Common myeloid progenitor, CD34-positive (primary cell): ENCODE measurements at regions not wholly inside any gene's neighbourhood (a gene's known extent, or its start where the extent isn't known, plus 50 kb on each side); places are given as distances from the start of the nearest gene placed in this dataset.

ENCODE experiments used
- CTCF ChIA-PET: fragments of 350-600 bp; sonication (Branson Sonifier 250); formaldehyde crosslinking; loops from one replicate; lab custom pipeline; 2021; ENCODE audit warnings: antibody characterized with exemption; lab: Charles Lee
- POLR2A ChIA-PET: fragments of 350-600 bp; sonication (Branson Sonifier 250); formaldehyde crosslinking; loops from one replicate; lab custom pipeline; 2021; ENCODE audit warnings: antibody characterized with exemption; lab: Charles Lee
- DNase-seq, 3 donors: peaks; one replicate each; pipeline versions ENCODE4 v3.0.0 to v3.0.0-alpha.2; 2013
- H3K27ac ChIP-seq, 2 experiments: 1 replicate in 1 of 2; 2 replicates in 1 of 2; pipeline ENCODE4 v1.7.0; 2013; ENCODE audit warnings: inconsistent platforms in 2 of 2, low read length in 2 of 2, mild to moderate bottlenecking in 2 of 2, low read depth in 1 of 2, moderate library complexity in 1 of 2; ENCODE audit not compliant: severe bottlenecking in 2 of 2, insufficient read depth in 1 of 2, poor library complexity in 1 of 2
- H3K27me3 ChIP-seq, 5 experiments: replicated peaks in 2 of 5; 1 replicate in 3 of 5; 2 replicates in 2 of 5; pipeline versions ENCODE4 v1.6.1 to v1.7.0; 2013; ENCODE audit warnings: low read length in 4 of 5, mild to moderate bottlenecking in 2 of 5, moderate library complexity in 2 of 5, inconsistent platforms in 1 of 5; ENCODE audit not compliant: insufficient read depth in 5 of 5, control insufficient read depth in 4 of 5
- H3K36me3 ChIP-seq, 4 experiments: 1 replicate in 2 of 4; 2 replicates in 2 of 4; pipeline versions ENCODE4 v1.6.1 to v1.7.0; 2013; ENCODE audit warnings: low read length in 3 of 4, control low read depth in 1 of 4, mild to moderate bottlenecking in 1 of 4; ENCODE audit not compliant: control insufficient read depth in 4 of 4, insufficient read depth in 4 of 4
- H3K4me1 ChIP-seq, 4 experiments: 1 replicate in 3 of 4; 2 replicates in 1 of 4; pipeline versions ENCODE4 v1.6.1 to v1.7.1; 2013; ENCODE audit warnings: low read length in 3 of 4, mild to moderate bottlenecking in 3 of 4, control low read depth in 1 of 4, inconsistent platforms in 1 of 4, moderate library complexity in 1 of 4; ENCODE audit not compliant: control insufficient read depth in 4 of 4, insufficient read depth in 4 of 4; ENCODE audit errors: control extremely low read depth in 1 of 4
- H3K4me3 ChIP-seq, 7 experiments: 1 replicate in 4 of 7; 2 replicates in 3 of 7; pipeline versions ENCODE4 v1.5.1 to v1.7.0; 2013; ENCODE audit warnings: mild to moderate bottlenecking in 7 of 7, low read length in 6 of 7, moderate library complexity in 6 of 7, inconsistent platforms in 2 of 7, low read depth in 2 of 7, control low read depth in 1 of 7; ENCODE audit not compliant: insufficient read depth in 4 of 7, control insufficient read depth in 1 of 7; ENCODE audit errors: extremely low read depth in 1 of 7
- H3K9me3 ChIP-seq, 5 experiments: 1 replicate in 4 of 5; 2 replicates in 1 of 5; pipeline versions ENCODE4 v1.6.1 to v1.7.1; 2013; ENCODE audit warnings: low read length in 4 of 5, mild to moderate bottlenecking in 2 of 5, inconsistent platforms in 1 of 5, low read depth in 1 of 5, moderate library complexity in 1 of 5; ENCODE audit not compliant: control insufficient read depth in 4 of 5, insufficient read depth in 2 of 5; ENCODE audit errors: control extremely low read depth in 1 of 5
- WGBS: methylation state at CpG from one replicate; pipeline ENCODE4 v1.1.5; 2013; ENCODE audit not compliant: insufficient coverage; 5-methylcytosine and 5-hydroxymethylcytosine counted together

- H3K36me3 ChIP-seq: no peaks in the 10 kb centered on the region
- POLR2A ChIA-PET: no interaction called here
- CTCF ChIA-PET: no interaction called here
- H3K27me3 ChIP-seq: no peaks in the 10 kb centered on the region
- H3K9me3 ChIP-seq: peaks cover 2 to 12% (median 5%) of the 10 kb centered on the region in 5 experiments
- WGBS: no CpG with 5 or more reads among the region's 1 CpG
- no peak overlapping the region for H3K4me3 ChIP-seq
- H3K4me1 ChIP-seq: no peaks in the 10 kb centered on the region
- no peak overlapping the region for H3K27ac ChIP-seq
- DNase-seq: no peak
Observed at GRCh38 chr12:90396556-90396955, 558.4 kb downstream of the CCER1 start.

- POLR2A ChIA-PET: no interaction called here
- Histone ChIP-seq H3K27ac (no peak overlapping the region), H3K4me1 (no peaks in the 10 kb centered on the region), H3K27me3 (no peaks in the 10 kb centered on the region), H3K4me3 (no peak overlapping the region), H3K36me3 (no peaks in the 10 kb centered on the region), H3K9me3 (peaks cover 0 to 12% (median 5%) of the 10 kb centered on the region in 5 experiments)
- no peak for DNase-seq
- no CpG with 5 or more reads among the region's 5 CpGs for WGBS
- CTCF ChIA-PET: no interaction called here
Observed at GRCh38 chr12:90393652-90394051, 561.3 kb downstream of the CCER1 start.

GRCh38 chr12:90393089-90393488, 561.9 kb downstream of the CCER1 start:
- CTCF ChIA-PET: no interaction called here
- Histone ChIP-seq H3K36me3 (no peaks in the 10 kb centered on the region), H3K4me1 (no peaks in the 10 kb centered on the region), H3K9me3 (peaks cover 0 to 12% (median 5%) of the 10 kb centered on the region in 5 experiments), H3K27me3 (no peaks in the 10 kb centered on the region), H3K4me3 (no peak overlapping the region), H3K27ac (no peak overlapping the region)
- no peak for DNase-seq
- POLR2A ChIA-PET: no interaction called here
- WGBS: no CpG with 5 or more reads among the region's 3 CpGs

DNA sequence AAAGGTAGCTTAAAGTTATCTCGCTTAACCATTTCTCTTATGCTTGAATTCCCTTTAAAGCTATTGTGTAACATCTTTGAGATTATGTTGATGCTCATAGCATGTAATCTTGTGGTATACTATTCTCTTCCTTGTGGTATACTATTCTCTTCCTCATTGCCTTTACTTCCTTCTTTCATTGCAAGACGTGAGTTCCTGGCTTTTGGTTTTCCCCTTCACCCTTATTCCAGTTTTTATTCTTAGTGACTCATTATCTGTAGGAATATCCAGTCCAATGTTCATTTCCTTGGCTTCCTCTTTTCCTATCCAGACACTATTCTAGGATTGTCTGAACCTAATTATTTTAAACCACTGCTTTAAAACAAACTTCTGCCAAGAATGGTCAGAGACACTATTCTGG, 564.0 kb downstream of the CCER1 start:
- Histone ChIP-seq H3K4me1 (no peaks in the 10 kb centered on the region), H3K9me3 (peaks cover 0 to 6% (median under 1%) of the 10 kb centered on the region in 5 experiments), H3K36me3 (no peaks in the 10 kb centered on the region), H3K4me3 (no peak overlapping the region), H3K27ac (no peak overlapping the region), H3K27me3 (no peaks in the 10 kb centered on the region)
- DNase-seq: peak in 2 of 3 donors; percentile 0 to 2
- ChIA-PET POLR2A (no interaction called here), CTCF (no interaction called here)
- WGBS: no CpG with 5 or more reads among the region's 2 CpGs

DNA sequence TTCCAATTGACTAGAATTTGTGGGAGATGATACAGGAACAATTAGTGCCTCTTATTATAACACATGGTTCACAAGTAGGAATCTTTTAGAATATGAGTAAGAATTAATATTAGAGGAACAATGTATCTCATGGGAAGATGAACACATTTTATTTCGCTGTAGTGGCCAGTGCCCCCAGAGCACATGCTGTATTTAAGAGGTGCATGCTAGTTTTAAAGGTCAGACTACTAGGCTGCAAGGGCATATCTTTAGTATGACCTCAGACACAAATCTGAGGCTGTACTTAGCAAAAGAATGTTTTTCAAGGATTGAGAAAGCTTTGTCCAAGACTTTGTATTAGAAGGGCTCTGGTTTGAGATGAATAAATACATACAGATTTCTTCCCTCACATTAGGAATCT, 586.9 kb downstream of the CCER1 start:
- DNase-seq: no peak
- Histone ChIP-seq H3K4me3 (no peak overlapping the region), H3K4me1 (no peaks in the 10 kb centered on the region), H3K27ac (no peak overlapping the region), H3K27me3 (no peaks in the 10 kb centered on the region), H3K9me3 (no peaks in the 10 kb centered on the region), H3K36me3 (no peaks in the 10 kb centered on the region)
- CTCF ChIA-PET: no interaction called here
- POLR2A ChIA-PET: no interaction called here
- WGBS: no CpG with 5 or more reads among the region's 1 CpG

GRCh38 chr12:90366286-90366685, 588.7 kb downstream of the CCER1 start:
- Histone ChIP-seq H3K27me3 (no peaks in the 10 kb centered on the region), H3K9me3 (no peaks in the 10 kb centered on the region), H3K27ac (no peak overlapping the region), H3K4me3 (no peak overlapping the region), H3K4me1 (no peaks in the 10 kb centered on the region), H3K36me3 (no peaks in the 10 kb centered on the region)
- no peak for DNase-seq
- ChIA-PET POLR2A (interaction anchor here (0.7 kb wide), 1 partner anchor 688 kb away, joined by 3 read pairs; no protein-coding TSS in a partner anchor), CTCF (no interaction called here)
- 100% methylated on average over 2 of the region's 2 CpGs for WGBS

- no peaks in the 10 kb centered on the region for H3K36me3 ChIP-seq
- H3K27ac ChIP-seq: no peak overlapping the region
- ChIA-PET POLR2A (no interaction called here), CTCF (no interaction called here)
- H3K9me3 ChIP-seq: no peaks in the 10 kb centered on the region
- no peaks in the 10 kb centered on the region for H3K27me3 ChIP-seq
- H3K4me1 ChIP-seq: no peaks in the 10 kb centered on the region
- no peak for DNase-seq
- H3K4me3 ChIP-seq: no peak overlapping the region
Observed at GRCh38 chr12:90360300-90360699, 594.7 kb downstream of the CCER1 start.
